A549 (cell line): ENCODE measurements at regions not wholly inside any gene's neighbourhood (a gene's known extent, or its start where the extent isn't known, plus 50 kb on each side); places are given as distances from the start of the nearest gene placed in this dataset.

Source experiments
- ATAC-seq, 2 experiments: fragments of 200-7000 bp in 1 of 2; fragments of >200 bp in 1 of 2; cut with Nextera tagmentation in 1 of 2; cut with Tn5 transposase in 1 of 2; 3 replicates each; pipeline versions ENCODE4 v1.8.0 to v1.9.1; 2018 to 2020; ENCODE audit warnings: mild to moderate bottlenecking in 1 of 2, moderate library complexity in 1 of 2
- CTCF ChIA-PET: fragments of 300-600 bp; sonication (Branson Sonifier 250); formaldehyde crosslinking; extraction: SDS; loops from one replicate; lab custom pipeline; 2021; ENCODE audit warnings: antibody characterized with exemption, inconsistent platforms; lab: Yijun Ruan, JAX
- POLR2A ChIA-PET: fragments of 350-600 bp; formaldehyde crosslinking; extraction: SDS; loops from one replicate; lab custom pipeline; 2021; ENCODE audit warnings: antibody characterized with exemption, inconsistent platforms; lab: Yijun Ruan, JAX
- DNase-seq, 2 experiments: peaks; one replicate each; pipeline versions ENCODE4 v3.0.0 to v3.0.0-alpha.2; 2011 to 2016; ENCODE audit warnings: low read depth in 1 of 2, low spot score in 1 of 2
- FAIRE-seq: peaks from 2 replicates; lab custom pipeline; 2011; peaks lifted over from hg19 to GRCh38; lab: Jason Lieb, UNC
- H3K27ac ChIP-seq, 2 experiments: fragments of >200 bp; sonication (Bioruptor Twin); formaldehyde crosslinking; 3 replicates each; pipeline ENCODE4 v1.5.1; 2016 to 2017
- H3K4me1 ChIP-seq: fragments of >200 bp; sonication (Bioruptor Twin); formaldehyde crosslinking; 3 replicates; pipeline ENCODE4 v1.6.1; 2016
- H3K4me2 ChIP-seq: fragments of >200 bp; sonication (Bioruptor Twin); formaldehyde crosslinking; 3 replicates; pipeline ENCODE4 v1.6.1; 2016
- H3K4me3 ChIP-seq: fragments of >200 bp; sonication (Bioruptor Twin); formaldehyde crosslinking; 3 replicates; pipeline ENCODE4 v1.5.1; 2016
- H3K9me3 ChIP-seq: fragments of >200 bp; sonication (Bioruptor Twin); formaldehyde crosslinking; 3 replicates; pipeline ENCODE4 v1.6.1; 2016
- CBX8 ChIP-seq: fragments of 200-600 bp; sonication (generic); IDR thresholded peaks from 2 replicates; pipeline ENCODE4 v1.6.1; 2016
- EHF ChIP-seq: fragments of 250-450 bp; sonication (Bioruptor Pico); IDR thresholded peaks from 2 replicates; pipeline ENCODE4 v1.5.0; 2020; ENCODE audit warnings: mild to moderate bottlenecking
- EHMT2 ChIP-seq: fragments of 200-600 bp; sonication (generic); IDR thresholded peaks from 2 replicates; pipeline ENCODE4 v1.6.1; 2016; ENCODE audit warnings: antibody characterized with exemption, low read depth, mild to moderate bottlenecking, moderate library complexity
- ESRRA ChIP-seq: fragments of 150-350 bp; IDR thresholded peaks from 2 replicates; pipeline ENCODE4 v1.6.1; 2014; ENCODE audit warnings: mild to moderate bottlenecking, low read length, borderline replicate concordance
- FOXS1 ChIP-seq: fragments of 250-450 bp; sonication (Bioruptor Pico); IDR thresholded peaks from 2 replicates; pipeline ENCODE4 v1.5.0; 2020; ENCODE audit warnings: mild to moderate bottlenecking, moderate library complexity
- HEYL ChIP-seq: fragments of 250-450 bp; sonication (Bioruptor Pico); IDR thresholded peaks from 2 replicates; pipeline ENCODE4 v1.8.0; 2021; ENCODE audit warnings: mild to moderate bottlenecking, moderate library complexity
- JUNB ChIP-seq: fragments of >200 bp; sonication (Bioruptor Twin); formaldehyde crosslinking; IDR thresholded peaks from 2 replicates; pipeline ENCODE4 v1.6.1; 2016
- KDM1A ChIP-seq: fragments of 200-600 bp; sonication (generic); IDR thresholded peaks from 2 replicates; pipeline ENCODE4 v1.6.1; 2016; ENCODE audit warnings: low read depth, mild to moderate bottlenecking
- PBX3 ChIP-seq: IDR thresholded peaks from 2 replicates; pipeline ENCODE4 v1.6.1; 2012
- PHF8 ChIP-seq: fragments of 200-600 bp; sonication (generic); IDR thresholded peaks from 2 replicates; pipeline ENCODE4 v1.6.1; 2016; ENCODE audit warnings: low read depth, mild to moderate bottlenecking, antibody characterized with exemption, moderate library complexity, borderline replicate concordance
- POLR2A ChIP-seq: IDR thresholded peaks from 2 replicates; pipeline ENCODE4 v1.6.1; 2012; ENCODE audit warnings: mild to moderate bottlenecking, low read length
- POLR2AphosphoS2 ChIP-seq: conservative IDR thresholded peaks from 2 replicates; pipeline ENCODE4 v1.6.1; 2012; ENCODE audit warnings: low read length, improper control_type of control experiment, inconsistent platforms
- RARB ChIP-seq: fragments of 250-450 bp; sonication (Bioruptor Pico); IDR thresholded peaks from 2 replicates; pipeline ENCODE4 v1.8.0; 2021; ENCODE audit warnings: mild to moderate bottlenecking, moderate library complexity
- RCOR1 ChIP-seq: fragments of 150-350 bp; IDR thresholded peaks from 2 replicates; pipeline ENCODE4 v1.6.1; 2014; ENCODE audit warnings: antibody characterized with exemption, low read length, low read depth
- REST ChIP-seq: fragments of 200-600 bp; sonication (generic); IDR thresholded peaks from 2 replicates; pipeline ENCODE4 v1.6.1; 2016; ENCODE audit warnings: antibody characterized with exemption, mild to moderate bottlenecking, moderate library complexity
- RFX5 ChIP-seq: fragments of 450-650 bp; IDR thresholded peaks from 2 replicates; pipeline ENCODE4 v1.7.1; 2014; ENCODE audit warnings: antibody characterized with exemption, mild to moderate bottlenecking, moderate library complexity
- RNF2 ChIP-seq: fragments of 200-600 bp; sonication (generic); IDR thresholded peaks from 2 replicates; pipeline ENCODE4 v1.6.1; 2016; ENCODE audit warnings: low read depth, mild to moderate bottlenecking, antibody characterized with exemption, moderate library complexity, borderline replicate concordance
- SMC3 ChIP-seq: fragments of >200 bp; sonication (Bioruptor Twin); formaldehyde crosslinking; IDR thresholded peaks from 3 replicates; pipeline ENCODE4 v1.6.1; 2018; ENCODE audit warnings: inconsistent platforms
- SREBF2 ChIP-seq: fragments of 450-650 bp; IDR thresholded peaks from 2 replicates; pipeline ENCODE4 v1.6.1; 2014; ENCODE audit warnings: mild to moderate bottlenecking, moderate library complexity
- ZFP36 ChIP-seq: fragments of 450-650 bp; IDR thresholded peaks from 2 replicates; pipeline ENCODE4 v1.6.1; 2014; ENCODE audit warnings: borderline replicate concordance; ENCODE audit not compliant: partially characterized antibody
- WGBS: methylation state at CpG from one replicate; pipeline ENCODE4 v1.1.6; 2017; ENCODE audit errors: missing lambda C conversion rate; 5-methylcytosine and 5-hydroxymethylcytosine counted together
- TF ChIP-seq, protein P1 (sequence below): fragments of 450-650 bp; IDR thresholded peaks from 2 replicates; pipeline ENCODE4 v1.6.1; 2014; ENCODE audit warnings: antibody characterized with exemption
- TF ChIP-seq, protein P2 (sequence below): IDR thresholded peaks from 2 replicates; pipeline ENCODE4 v1.6.1; 2012

DNA sequence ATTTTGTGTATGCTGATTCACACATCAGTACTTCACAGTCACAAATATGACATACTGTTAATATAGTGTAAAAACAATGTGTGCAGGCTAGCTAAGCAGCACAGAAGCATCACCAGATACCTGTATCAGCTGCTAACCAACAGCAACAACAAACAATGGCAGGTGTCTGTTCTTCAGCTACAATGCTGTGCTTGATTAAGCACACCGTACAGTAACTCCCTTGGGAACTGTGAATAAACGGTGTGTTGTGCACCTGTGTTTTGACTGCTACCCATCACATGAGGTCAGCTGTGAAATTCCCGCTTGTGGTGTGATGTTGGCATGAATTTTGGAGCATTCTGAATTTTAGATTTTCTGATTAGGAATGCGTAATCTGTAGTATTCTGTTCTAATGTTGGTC is 379.7 kb upstream of the FAT1 start (continued):
- TF ChIP-seq REST: no peak
- TF ChIP-seq POLR2AphosphoS2: no peak

- CTCF ChIA-PET: interaction anchor here (1.3 kb wide), 1 partner anchor 381 kb away, joined by 3 read pairs; no protein-coding TSS in a partner anchor
- 83% methylated on average over 3 of the region's 3 CpGs for WGBS
- Histone ChIP-seq H3K4me2 (no peak overlapping the region), H3K4me3 (no peak overlapping the region), H3K4me1 (no peaks in the 10 kb centered on the region), H3K27ac (no peak overlapping the region), H3K9me3 (no peaks in the 10 kb centered on the region)
- DNase-seq (no peak), ATAC-seq (no peak), FAIRE-seq (no peak)
- no peak for TF ChIP-seq JUNB
- TF ChIP-seq, protein P1, sequence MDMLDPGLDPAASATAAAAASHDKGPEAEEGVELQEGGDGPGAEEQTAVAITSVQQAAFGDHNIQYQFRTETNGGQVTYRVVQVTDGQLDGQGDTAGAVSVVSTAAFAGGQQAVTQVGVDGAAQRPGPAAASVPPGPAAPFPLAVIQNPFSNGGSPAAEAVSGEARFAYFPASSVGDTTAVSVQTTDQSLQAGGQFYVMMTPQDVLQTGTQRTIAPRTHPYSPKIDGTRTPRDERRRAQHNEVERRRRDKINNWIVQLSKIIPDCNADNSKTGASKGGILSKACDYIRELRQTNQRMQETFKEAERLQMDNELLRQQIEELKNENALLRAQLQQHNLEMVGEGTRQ: no peak
- TF ChIP-seq, protein P2, sequence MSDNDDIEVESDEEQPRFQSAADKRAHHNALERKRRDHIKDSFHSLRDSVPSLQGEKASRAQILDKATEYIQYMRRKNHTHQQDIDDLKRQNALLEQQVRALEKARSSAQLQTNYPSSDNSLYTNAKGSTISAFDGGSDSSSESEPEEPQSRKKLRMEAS: no peak
- TF ChIP-seq CBX8: no peak
- TF ChIP-seq RFX5: no peak
- no peak for TF ChIP-seq FOXS1 (CRISPR knock-in tag)
- TF ChIP-seq POLR2A: no peak
- no peak for TF ChIP-seq RNF2
- no peak for TF ChIP-seq RARB (CRISPR knock-in tag)
- TF ChIP-seq SREBF2: no peak
- POLR2A ChIA-PET: no interaction called here
These were observed 385.2 kb upstream of the FAT1 start for GRCh38 chr4:187108845-187109244.

GRCh38 chr4:187109636-187110035 is 386.0 kb upstream of the FAT1 start:
- no peak for DNase-seq
- Histone ChIP-seq H3K27ac (no peak overlapping the region), H3K4me3 (no peak overlapping the region), H3K9me3 (no peaks in the 10 kb centered on the region), H3K4me1 (no peaks in the 10 kb centered on the region), H3K4me2 (no peak overlapping the region)
- POLR2A ChIA-PET: no interaction called here
- no peak for FAIRE-seq
- WGBS: 54% methylated on average over 7 of the region's 7 CpGs
- no peak for ATAC-seq
- TF ChIP-seq ZFP36 (no peak), SREBF2 (no peak), SMC3 (no peak), POLR2AphosphoS2 (no peak)
- TF ChIP-seq, protein P2: no peak
- CTCF ChIA-PET: interaction anchor here (1.3 kb wide), 1 partner anchor 382 kb away, joined by 3 read pairs; no protein-coding TSS in a partner anchor

DNA sequence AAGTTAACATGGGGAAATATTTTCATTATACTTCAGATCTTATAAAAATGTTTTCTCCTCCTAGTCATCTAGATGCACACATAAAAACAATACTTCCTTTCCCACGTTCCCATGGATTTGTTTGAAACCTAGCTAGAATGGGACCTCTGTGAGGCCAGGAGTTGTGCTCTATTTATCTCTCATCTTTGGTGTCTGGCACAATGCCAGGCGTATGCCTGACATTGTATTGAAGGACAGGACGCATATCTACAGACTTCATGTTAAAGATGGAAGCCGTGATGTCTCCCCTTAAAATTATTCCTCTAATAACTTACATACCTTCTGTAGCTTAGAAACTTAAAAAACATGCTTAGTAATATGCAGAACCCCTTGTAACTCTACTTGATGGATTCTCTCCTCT is 394.5 kb upstream of the FAT1 start:
- H3K27ac ChIP-seq: no peak overlapping the region
- no peaks in the 10 kb centered on the region for H3K4me1 ChIP-seq
- WGBS: 55% methylated on average over 4 of the region's 4 CpGs
- no peaks in the 10 kb centered on the region for H3K9me3 ChIP-seq
- no peak overlapping the region for H3K4me3 ChIP-seq
- CTCF ChIA-PET: interaction anchor here (0.5 kb wide), 1 partner anchor 265 kb away, joined by 4 read pairs; no protein-coding TSS in a partner anchor
- POLR2A ChIA-PET: no interaction called here
- FAIRE-seq (no peak), ATAC-seq (no peak), DNase-seq (no peak)
- H3K4me2 ChIP-seq: no peak overlapping the region
- TF ChIP-seq EHF: no peak
- no peak for TF ChIP-seq FOXS1 (CRISPR knock-in tag)
- no peak for TF ChIP-seq HEYL
- TF ChIP-seq RCOR1: no peak
- no peak for TF ChIP-seq PHF8
- TF ChIP-seq EHMT2: no peak
- TF ChIP-seq ESRRA: no peak
- no peak for TF ChIP-seq KDM1A
- TF ChIP-seq PBX3: no peak
